Body of pancreas (tissue), 4 donors: ENCODE measurements at regions not wholly inside any gene's neighbourhood (a gene's known extent, or its start where the extent isn't known, plus 50 kb on each side); places are given as distances from the start of the nearest gene placed in this dataset.

Experiments
- POLR2A ChIP-seq, 3 donors: fragments of 450-650 bp; IDR thresholded peaks; one replicate each; pipeline ENCODE4 v1.6.1; 2016; ENCODE audit warnings: antibody characterized with exemption in 3 of 3, mild to moderate bottlenecking in 2 of 3
- TF ChIP-seq, protein P1 (sequence below), 7 experiments: fragments of 450-650 bp in 4 of 7; fragments of 200-600 bp in 3 of 7; sonication (generic) in 3 of 7; IDR thresholded peaks; one replicate each; pipeline ENCODE4 v1.5.1; 2016 to 2019; ENCODE audit warnings: antibody characterized with exemption in 7 of 7

DNA sequence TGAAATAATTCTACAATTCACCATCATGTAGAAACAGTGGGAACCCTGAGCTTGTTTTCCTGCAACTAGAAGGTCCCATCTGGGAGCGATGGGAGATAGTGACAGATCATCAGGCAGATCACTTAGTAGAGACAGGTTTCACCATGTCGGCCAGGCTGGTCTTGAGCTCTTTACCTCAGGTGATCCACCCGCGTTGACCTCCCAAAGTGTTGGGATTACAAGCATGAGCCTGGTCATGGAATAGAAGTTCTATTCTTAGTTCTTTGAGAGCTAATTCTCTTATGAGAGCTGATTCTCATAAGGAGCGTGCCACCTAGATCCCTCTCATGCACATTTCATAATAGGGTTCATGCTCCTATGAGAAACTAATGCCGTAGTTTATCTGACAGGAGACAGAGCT is 778.0 kb upstream of the AUTS2 start:
- TF ChIP-seq, protein P1, sequence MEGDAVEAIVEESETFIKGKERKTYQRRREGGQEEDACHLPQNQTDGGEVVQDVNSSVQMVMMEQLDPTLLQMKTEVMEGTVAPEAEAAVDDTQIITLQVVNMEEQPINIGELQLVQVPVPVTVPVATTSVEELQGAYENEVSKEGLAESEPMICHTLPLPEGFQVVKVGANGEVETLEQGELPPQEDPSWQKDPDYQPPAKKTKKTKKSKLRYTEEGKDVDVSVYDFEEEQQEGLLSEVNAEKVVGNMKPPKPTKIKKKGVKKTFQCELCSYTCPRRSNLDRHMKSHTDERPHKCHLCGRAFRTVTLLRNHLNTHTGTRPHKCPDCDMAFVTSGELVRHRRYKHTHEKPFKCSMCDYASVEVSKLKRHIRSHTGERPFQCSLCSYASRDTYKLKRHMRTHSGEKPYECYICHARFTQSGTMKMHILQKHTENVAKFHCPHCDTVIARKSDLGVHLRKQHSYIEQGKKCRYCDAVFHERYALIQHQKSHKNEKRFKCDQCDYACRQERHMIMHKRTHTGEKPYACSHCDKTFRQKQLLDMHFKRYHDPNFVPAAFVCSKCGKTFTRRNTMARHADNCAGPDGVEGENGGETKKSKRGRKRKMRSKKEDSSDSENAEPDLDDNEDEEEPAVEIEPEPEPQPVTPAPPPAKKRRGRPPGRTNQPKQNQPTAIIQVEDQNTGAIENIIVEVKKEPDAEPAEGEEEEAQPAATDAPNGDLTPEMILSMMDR (IDR thresholded peaks at IDR 0.05), result no peak
- no peak for TF ChIP-seq POLR2A (IDR thresholded peaks at IDR 0.05)
